Colonic mucosa (tissue), 4 donors: ENCODE measurements at regions not wholly inside any gene's neighbourhood (a gene's known extent, or its start where the extent isn't known, plus 50 kb on each side); places are given as distances from the start of the nearest gene placed in this dataset.

Experiments used
- DNase-seq: peaks from one replicate; pipeline ENCODE4 v3.0.0-alpha.2; 2020
- H3K27ac ChIP-seq: fragments of 200-600 bp; one replicate; pipeline ENCODE4 v1.8.0; 2021
- H3K27me3 ChIP-seq: fragments of 200-600 bp; one replicate; pipeline ENCODE4 v1.8.0; 2021
- H3K36me3 ChIP-seq: fragments of 200-600 bp; one replicate; pipeline ENCODE4 v1.8.0; 2021
- H3K4me1 ChIP-seq: fragments of 200-600 bp; one replicate; pipeline ENCODE4 v1.8.0; 2021; ENCODE audit warnings: mild to moderate bottlenecking
- H3K4me3 ChIP-seq: fragments of 200-600 bp; one replicate; pipeline ENCODE4 v1.8.0; 2021
- H3K9ac ChIP-seq, 2 donors: one replicate each; pipeline ENCODE4 v1.7.0; 2013; ENCODE audit warnings: control low read depth in 2 of 2, low read depth in 2 of 2, low read length in 2 of 2
- H3K9me3 ChIP-seq: fragments of 200-600 bp; one replicate; pipeline ENCODE4 v1.8.0; 2021
- CTCF ChIP-seq: fragments of 200-600 bp; IDR thresholded peaks from one replicate; pipeline ENCODE4 v1.8.0; 2022; ENCODE audit warnings: antibody characterized with exemption, mild to moderate bottlenecking
- intact Hi-C: fragments of 100-400 bp; cut with DNase I; formaldehyde crosslinking; loops from one replicate; pipeline ENCODE4 v1.14.1; 2022
- donor health status: healthy.
- donor health status: DM: no; HTN: no; CAD: no.
- donor health status: DM: no; HTN: no; CAD: no.

GRCh38 chr15:68871507-68871906, 50.8 kb upstream of the ANP32A start:
- intact Hi-C loops = no loop called here
- H3K36me3 ChIP-seq = no peaks in the 10 kb centered on the region

GRCh38 chr15:68874788-68875187, 54.1 kb upstream of the ANP32A start:
- Histone ChIP-seq H3K27ac (no peak overlapping the region), H3K36me3 (no peaks in the 10 kb centered on the region), H3K9ac (peak overlapping the region in 1 of 2 donors; percentile 4), H3K9me3 (no peaks in the 10 kb centered on the region), H3K27me3 (no peaks in the 10 kb centered on the region), H3K4me1 (no peaks in the 10 kb centered on the region), H3K4me3 (no peak overlapping the region)
- no peak for DNase-seq
- TF ChIP-seq CTCF = no peak
- intact Hi-C loops = loop anchor here (2.0 to 5.0 kb wide), 4 partner anchors 92 to 322 kb away; no protein-coding TSS in a partner anchor

More at GRCh38 chr15:68871507-68871906, 50.8 kb upstream of the ANP32A start:
- no peak overlapping the region for H3K27ac ChIP-seq
- H3K4me3 ChIP-seq = no peak overlapping the region
- TF ChIP-seq CTCF = no peak
- H3K9ac ChIP-seq = no peak overlapping the region
- no peak for DNase-seq
- H3K9me3 ChIP-seq = no peaks in the 10 kb centered on the region
- no peaks in the 10 kb centered on the region for H3K4me1 ChIP-seq
- no peaks in the 10 kb centered on the region for H3K27me3 ChIP-seq

GRCh38 chr15:68875377-68876116, 54.8 kb upstream of the SPESP1 start:
- no peak overlapping the region for H3K9ac ChIP-seq
- H3K9me3 ChIP-seq = no peaks in the 10 kb centered on the region
- H3K4me3 ChIP-seq = peak overlapping the region; percentile 23
- H3K36me3 ChIP-seq = no peaks in the 10 kb centered on the region
- peak; percentile 84 for TF ChIP-seq CTCF
- peak; percentile 95 for DNase-seq
- H3K27me3 ChIP-seq = no peaks in the 10 kb centered on the region
- H3K4me1 ChIP-seq = no peaks in the 10 kb centered on the region
- H3K27ac ChIP-seq = no peak overlapping the region
- intact Hi-C loops = loop anchor here (2.0 to 5.0 kb wide), 4 partner anchors 93 to 323 kb away; no protein-coding TSS in a partner anchor

GRCh38 chr15:68877626-68878025, 52.7 kb upstream of the SPESP1 start:
- no peak for DNase-seq
- Histone ChIP-seq H3K9me3 (no peaks in the 10 kb centered on the region), H3K4me3 (no peak overlapping the region), H3K36me3 (no peaks in the 10 kb centered on the region), H3K4me1 (no peaks in the 10 kb centered on the region), H3K27ac (no peak overlapping the region), H3K27me3 (no peaks in the 10 kb centered on the region), H3K9ac (no peak overlapping the region)
- intact Hi-C loops = loop anchor here (5.0 kb wide), 2 partner anchors 200 to 325 kb away; no protein-coding TSS in a partner anchor
- TF ChIP-seq CTCF = no peak

- intact Hi-C loops = no loop called here
- DNase-seq = no peak
- no peaks in the 10 kb centered on the region for H3K4me1 ChIP-seq
- no peak overlapping the region for H3K4me3 ChIP-seq
- no peak for TF ChIP-seq CTCF
- no peaks in the 10 kb centered on the region for H3K36me3 ChIP-seq
- no peak overlapping the region for H3K9ac ChIP-seq
- H3K27me3 ChIP-seq = no peaks in the 10 kb centered on the region
- no peak overlapping the region for H3K27ac ChIP-seq
- no peaks in the 10 kb centered on the region for H3K9me3 ChIP-seq
Observed at GRCh38 chr15:68880382-68880781, 49.9 kb upstream of the SPESP1 start.
